Activated T-cell treated with anti-CD3 and anti-CD28 coated beads, Interleukin-2, amount 50 U/mL, for 24 hours (primary cell): ENCODE measurements at regions not wholly inside any gene's neighbourhood (a gene's known extent, or its start where the extent isn't known, plus 50 kb on each side); places are given as distances from the start of the nearest gene placed in this dataset.
A peak's percentile ranks its signal among the peaks of the same experiment; 100 is the strongest.

Source experiments
- DNase-seq: peaks from one replicate; pipeline ENCODE4 v3.0.0-alpha.2; 2020
- H3K27ac Mint-ChIP-seq: 2 replicates; pipeline ENCODE4 v1.8.0; 2020; ENCODE audit warnings: mild to moderate bottlenecking, mixed read lengths
- H3K27me3 Mint-ChIP-seq: 2 replicates; pipeline ENCODE4 v1.8.0; 2020; ENCODE audit warnings: mixed read lengths
- H3K36me3 Mint-ChIP-seq: 2 replicates; pipeline ENCODE4 v1.8.0; 2020; ENCODE audit warnings: low read depth, mixed read lengths
- H3K4me1 Mint-ChIP-seq: 2 replicates; pipeline ENCODE4 v1.8.0; 2020; ENCODE audit warnings: low read depth, mixed read lengths
- H3K4me3 Mint-ChIP-seq: 2 replicates; pipeline ENCODE4 v1.8.0; 2020; ENCODE audit warnings: mild to moderate bottlenecking, moderate library complexity, mixed read lengths
- H3K9me3 Mint-ChIP-seq: 2 replicates; pipeline ENCODE4 v1.8.0; 2020; ENCODE audit warnings: mixed read lengths

DNA sequence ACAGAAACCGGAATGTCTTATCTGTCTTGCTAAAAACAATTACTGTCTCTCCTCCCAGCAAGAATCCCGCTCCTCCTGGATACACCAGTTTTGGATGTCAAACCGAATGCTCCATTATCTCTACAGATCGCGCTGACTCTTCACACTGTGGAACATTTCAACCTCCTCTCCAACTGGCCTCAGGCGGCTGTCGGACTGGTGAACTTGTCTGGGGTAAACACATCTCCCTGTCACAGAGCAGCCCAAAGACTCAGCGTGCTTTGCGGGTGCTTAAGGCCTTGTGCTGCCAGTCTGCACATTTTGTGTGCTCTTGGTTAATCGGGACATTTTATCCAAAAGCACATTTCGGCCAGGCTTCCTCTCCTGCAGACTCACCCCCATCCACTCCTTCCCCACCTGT lies 173.1 kb downstream of the ICOS start:
- DNase-seq: no peak
- Mint-ChIP-seq H3K9me3 (no peaks in the 10 kb centered on the region), H3K36me3 (no peaks in the 10 kb centered on the region), H3K27me3 (no peaks in the 10 kb centered on the region), H3K27ac (peak overlapping the region; percentile 95), H3K4me3 (peak overlapping the region; percentile 61), H3K4me1 (peaks cover 81% of the 10 kb centered on the region)

DNA sequence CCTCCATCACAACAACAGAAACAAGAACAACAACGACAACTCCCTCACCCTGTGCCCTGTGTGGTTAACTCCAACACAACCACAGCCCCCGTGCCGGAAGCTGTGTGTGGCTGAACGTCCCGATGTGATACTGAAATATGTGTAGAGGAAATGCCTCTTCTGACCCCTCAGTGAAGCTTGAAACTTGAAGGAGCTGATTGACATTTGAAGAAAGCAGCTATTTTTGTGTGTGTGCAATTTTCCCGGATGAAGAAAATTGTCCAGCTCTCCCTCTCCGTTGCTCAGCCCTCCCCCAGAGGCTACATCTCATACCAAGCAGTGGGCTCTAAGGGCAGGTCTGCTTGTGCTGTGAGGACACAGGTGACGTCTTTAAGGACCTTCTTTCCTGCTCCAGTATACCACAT lies 173.8 kb downstream of the ICOS start:
- DNase-seq: peak; percentile 69
- H3K36me3 Mint-ChIP-seq: no peaks in the 10 kb centered on the region
- H3K27ac Mint-ChIP-seq: peak overlapping the region; percentile 95
- H3K4me1 Mint-ChIP-seq: peaks cover 78% of the 10 kb centered on the region
- H3K27me3 Mint-ChIP-seq: no peaks in the 10 kb centered on the region
- peak overlapping the region; percentile 61 for H3K4me3 Mint-ChIP-seq
- H3K9me3 Mint-ChIP-seq: no peaks in the 10 kb centered on the region

DNA sequence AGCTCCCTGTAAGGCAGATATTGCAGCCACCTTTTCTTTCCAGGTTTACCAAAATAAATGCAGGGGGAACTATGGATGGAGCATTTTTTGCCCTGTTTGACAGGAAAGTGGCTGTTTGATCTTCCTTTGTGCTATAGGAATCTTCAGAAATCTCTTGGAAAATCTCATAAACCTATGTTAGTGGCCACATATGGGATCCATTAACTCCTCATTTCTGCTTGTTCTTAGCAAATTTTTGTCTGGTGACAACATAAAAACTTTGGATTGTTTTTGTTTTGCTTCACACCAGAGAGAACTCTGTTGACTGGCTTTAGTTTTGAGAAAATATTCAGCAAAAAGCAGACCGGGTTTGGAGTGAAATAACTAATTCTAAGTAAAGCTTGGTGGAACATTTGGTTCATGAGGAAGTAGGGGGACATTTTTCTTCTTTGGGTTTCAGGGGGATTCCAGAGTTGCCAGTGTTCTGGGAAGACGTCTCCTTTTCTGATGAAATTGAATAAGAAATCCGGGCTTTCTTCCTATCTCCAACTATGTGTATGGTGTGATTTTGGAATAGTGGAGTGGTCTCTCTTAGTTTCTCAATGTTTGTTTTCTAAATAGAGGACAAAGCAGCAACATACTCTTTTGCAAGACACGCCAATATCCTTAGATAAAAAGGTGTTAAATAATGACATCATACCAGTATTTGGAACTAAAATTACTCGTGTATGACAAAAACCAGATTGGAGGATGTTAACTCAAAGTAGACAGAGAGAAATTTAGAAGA lies 174.4 kb downstream of the ICOS start:
- no peak for DNase-seq
- peak overlapping the region; percentile 95 for H3K27ac Mint-ChIP-seq
- no peaks in the 10 kb centered on the region for H3K36me3 Mint-ChIP-seq
- no peaks in the 10 kb centered on the region for H3K27me3 Mint-ChIP-seq
- no peaks in the 10 kb centered on the region for H3K9me3 Mint-ChIP-seq
- peaks cover 72% of the 10 kb centered on the region for H3K4me1 Mint-ChIP-seq
- peak overlapping the region; percentile 61 for H3K4me3 Mint-ChIP-seq

DNA sequence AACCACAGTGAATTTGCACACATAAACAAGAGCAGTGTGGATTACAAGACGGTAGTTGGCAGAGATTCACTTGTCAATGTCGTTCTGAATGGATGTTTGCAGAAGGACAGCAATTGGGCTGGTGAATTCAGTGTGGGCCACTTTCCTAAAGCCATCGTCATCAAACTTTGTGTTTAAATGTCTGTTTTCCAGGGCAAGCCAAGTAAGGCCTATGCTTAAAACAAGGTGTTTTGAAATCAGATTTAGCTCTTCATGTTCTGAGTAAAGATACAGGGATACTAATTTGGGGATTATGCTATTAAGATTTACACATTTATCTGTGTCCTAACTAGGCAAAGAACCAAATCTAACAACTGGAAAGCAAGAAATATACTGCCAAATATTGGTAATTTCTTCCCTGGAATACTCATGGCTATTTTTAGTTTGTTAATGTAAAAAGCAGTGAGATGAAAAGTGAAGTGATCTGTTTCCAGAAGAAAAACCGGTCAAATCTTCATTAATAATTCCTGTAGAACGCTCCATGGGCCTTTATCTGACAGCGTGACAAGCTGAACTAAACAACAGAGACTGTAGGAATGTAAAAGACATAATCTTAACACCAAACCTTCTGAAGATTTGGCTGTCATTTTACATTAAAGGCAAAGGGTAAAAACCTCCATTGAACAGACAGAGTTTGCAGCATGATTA lies 175.7 kb downstream of the ICOS start:
- H3K27me3 Mint-ChIP-seq: no peaks in the 10 kb centered on the region
- no peaks in the 10 kb centered on the region for H3K9me3 Mint-ChIP-seq

DNA sequence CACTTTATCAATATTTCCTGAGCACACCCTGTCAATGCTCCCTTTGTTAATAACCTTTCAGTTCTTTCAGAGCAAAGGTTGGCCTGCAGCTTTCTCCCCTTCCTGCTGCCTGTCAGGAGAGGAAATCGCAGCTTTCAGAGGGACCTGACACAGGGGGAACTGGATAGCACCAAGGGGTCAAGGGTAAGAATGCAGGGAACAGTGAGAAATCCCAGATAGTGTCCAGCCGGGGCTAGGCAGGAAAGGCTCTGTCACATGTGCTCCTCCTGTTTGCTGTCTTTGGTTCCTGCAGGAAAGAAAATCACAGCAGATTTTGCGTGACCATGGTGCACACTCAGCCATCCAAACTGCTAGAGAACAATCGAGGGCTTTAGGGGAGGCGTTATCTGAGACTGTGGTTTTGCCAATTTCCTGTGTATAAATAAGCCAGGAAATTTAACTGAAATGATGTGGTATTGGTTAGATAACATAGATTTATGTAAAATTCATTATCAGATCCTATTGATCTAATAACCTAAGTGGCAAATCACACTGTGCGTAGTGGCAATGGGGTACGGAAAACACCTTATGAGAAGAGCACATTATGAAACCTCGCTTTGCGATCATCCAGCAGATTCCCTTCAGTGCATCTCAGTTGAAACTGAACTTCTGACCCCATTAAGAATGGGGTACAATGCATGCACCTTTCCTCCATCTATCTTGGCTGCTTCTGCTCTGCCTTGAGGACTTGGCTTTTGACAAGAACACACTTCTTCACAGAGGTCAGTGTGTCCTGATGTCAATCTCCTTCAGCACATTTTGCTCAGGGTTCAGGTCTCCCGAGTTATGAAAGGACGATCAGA lies 178.0 kb downstream of the ICOS start:
- Mint-ChIP-seq H3K4me1 (peaks cover 50% of the 10 kb centered on the region), H3K36me3 (no peaks in the 10 kb centered on the region), H3K4me3 (no peak overlapping the region), H3K9me3 (no peaks in the 10 kb centered on the region), H3K27ac (no peak overlapping the region), H3K27me3 (no peaks in the 10 kb centered on the region)
- no peak for DNase-seq

More for the DNA sequence above, 175.7 kb downstream of the ICOS start:
- no peaks in the 10 kb centered on the region for H3K36me3 Mint-ChIP-seq
- H3K4me3 Mint-ChIP-seq: no peak overlapping the region
- H3K4me1 Mint-ChIP-seq: peaks cover 66% of the 10 kb centered on the region
- no peak overlapping the region for H3K27ac Mint-ChIP-seq
- no peak for DNase-seq

DNA sequence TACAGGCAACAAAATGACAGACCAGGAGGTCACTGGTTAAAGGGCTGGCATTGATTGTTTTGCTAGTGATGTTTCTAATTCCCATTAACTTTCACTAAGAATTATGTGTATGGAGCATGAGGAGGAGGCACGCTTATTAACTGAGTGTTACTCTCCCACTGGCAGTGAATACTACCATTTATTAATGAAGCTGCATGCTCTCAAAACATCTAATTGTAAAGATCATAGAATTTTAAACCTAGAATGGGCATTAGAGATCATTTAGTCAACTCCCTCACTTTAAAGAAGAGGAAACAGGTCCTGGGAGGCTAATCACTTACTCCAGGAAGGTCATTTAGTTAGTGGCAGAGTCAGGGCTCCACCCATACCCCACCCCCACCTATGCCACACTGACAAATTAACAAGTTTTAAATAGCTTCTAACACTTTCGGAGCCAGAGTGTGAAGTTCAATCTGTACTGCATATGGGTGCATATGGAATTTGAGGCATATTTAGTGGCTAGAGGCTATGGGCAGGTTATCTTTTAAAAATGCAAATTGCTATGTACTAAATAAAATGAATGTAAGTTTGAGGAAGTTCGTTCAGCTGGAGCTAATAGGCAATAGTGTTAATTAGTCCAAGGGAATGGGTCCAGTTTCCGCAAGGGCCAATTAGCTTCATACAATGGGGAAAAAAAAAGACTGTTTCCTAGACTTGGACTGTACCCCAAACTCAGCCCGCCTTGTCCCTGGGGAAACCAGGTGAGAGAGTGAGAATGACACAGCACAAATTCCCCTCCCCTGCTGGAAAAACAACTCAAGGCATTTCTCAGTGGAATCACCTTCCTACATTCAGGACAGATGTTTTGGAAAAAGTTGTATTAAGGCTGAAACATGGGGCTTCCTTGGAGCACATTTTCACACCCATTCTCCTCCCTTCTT lies 178.8 kb downstream of the ICOS start:
- Mint-ChIP-seq H3K4me3 (no peak overlapping the region), H3K9me3 (no peaks in the 10 kb centered on the region), H3K27me3 (no peaks in the 10 kb centered on the region), H3K4me1 (peaks cover 44% of the 10 kb centered on the region), H3K27ac (no peak overlapping the region), H3K36me3 (no peaks in the 10 kb centered on the region)
- no peak for DNase-seq

DNA sequence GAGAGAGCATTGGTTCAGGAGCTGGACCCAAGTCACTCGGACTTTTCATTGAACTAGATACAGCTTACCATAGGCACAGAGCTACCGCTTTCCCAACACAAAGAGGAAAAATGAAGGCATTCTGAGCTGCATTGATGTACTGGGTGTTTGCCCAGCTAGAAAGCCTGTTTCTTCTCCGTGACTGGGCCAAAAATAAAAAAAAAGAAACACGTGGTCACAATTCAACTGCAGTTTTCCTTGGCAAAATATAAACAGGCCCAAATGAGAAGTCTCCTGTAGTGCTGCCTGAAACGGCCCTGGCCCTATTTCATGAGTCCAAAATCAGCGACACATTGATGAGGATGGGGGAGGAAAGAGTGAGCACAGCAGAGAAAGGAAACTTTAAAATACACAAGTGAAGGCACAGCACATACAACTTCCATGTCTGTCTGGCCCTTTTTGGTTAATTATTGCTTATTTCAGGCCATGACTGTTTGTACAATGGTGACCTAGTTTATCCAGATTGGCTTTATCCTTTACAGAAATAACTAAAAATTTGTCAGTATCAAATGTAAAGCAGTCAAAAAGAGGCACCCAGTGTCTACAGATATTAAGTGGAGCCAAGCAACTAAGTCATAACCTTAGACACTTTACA lies 179.7 kb downstream of the ICOS start:
- Mint-ChIP-seq H3K27ac (no peak overlapping the region), H3K9me3 (no peaks in the 10 kb centered on the region), H3K27me3 (peaks cover 3% of the 10 kb centered on the region), H3K4me3 (no peak overlapping the region), H3K4me1 (peaks cover 37% of the 10 kb centered on the region), H3K36me3 (no peaks in the 10 kb centered on the region)
- DNase-seq: no peak

DNA sequence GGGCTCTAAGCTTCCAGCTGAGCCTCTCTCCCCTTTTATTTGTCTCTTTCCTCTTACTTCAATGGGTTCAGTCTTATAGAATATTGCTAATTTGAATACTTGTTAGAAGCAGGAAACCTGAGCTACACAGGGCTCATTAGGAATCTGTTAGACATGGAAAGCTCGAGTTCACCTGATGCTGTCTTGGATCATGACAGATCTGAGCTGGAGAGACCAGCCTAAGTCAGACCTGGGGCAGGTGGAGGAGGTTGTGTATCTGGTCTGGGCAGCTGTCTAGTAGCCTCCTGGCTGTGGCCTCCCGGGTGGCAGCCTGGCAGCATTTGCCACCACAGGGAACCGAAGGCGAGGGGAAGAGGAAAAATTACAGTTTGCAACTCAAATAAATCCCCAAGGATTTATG lies 185.9 kb downstream of the ICOS start:
- H3K4me1 Mint-ChIP-seq: peaks cover 11% of the 10 kb centered on the region
- no peak overlapping the region for H3K4me3 Mint-ChIP-seq
- peaks cover 9% of the 10 kb centered on the region for H3K27me3 Mint-ChIP-seq
- no peak overlapping the region for H3K27ac Mint-ChIP-seq
- no peaks in the 10 kb centered on the region for H3K36me3 Mint-ChIP-seq
- DNase-seq: no peak
- H3K9me3 Mint-ChIP-seq: no peaks in the 10 kb centered on the region

DNA sequence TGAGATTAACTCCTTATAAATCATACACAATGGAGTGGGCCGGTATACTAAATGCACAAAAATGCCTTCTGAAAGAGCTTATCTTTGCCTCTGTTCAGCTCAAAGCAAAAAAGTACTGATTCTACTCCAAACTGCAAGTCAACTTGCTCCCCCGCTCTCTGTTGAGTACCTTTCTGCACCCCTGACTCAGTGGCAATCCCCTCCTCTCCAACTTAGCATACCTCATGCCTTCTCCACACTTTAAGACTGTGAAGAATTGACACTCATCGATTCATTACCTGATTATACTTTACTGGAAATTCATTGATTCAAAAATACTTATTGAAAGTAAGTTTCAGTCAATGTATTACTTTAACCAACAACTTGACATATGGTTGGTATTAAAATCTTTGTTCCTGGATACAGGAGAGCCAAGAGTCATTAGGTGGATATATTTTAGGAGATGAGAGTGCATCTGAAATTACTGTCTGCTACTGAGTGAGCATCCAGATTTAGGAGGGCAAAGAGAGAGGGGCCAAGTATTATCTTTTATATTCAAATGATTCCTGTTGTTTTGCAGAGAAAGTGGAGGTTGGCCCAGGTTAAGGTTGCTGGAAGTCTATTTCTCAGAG lies 187.7 kb downstream of the ICOS start:
- Mint-ChIP-seq H3K4me1 (peaks cover 11% of the 10 kb centered on the region), H3K27ac (no peak overlapping the region), H3K36me3 (no peaks in the 10 kb centered on the region), H3K27me3 (peaks cover 9% of the 10 kb centered on the region), H3K9me3 (no peaks in the 10 kb centered on the region), H3K4me3 (no peak overlapping the region)
- no peak for DNase-seq

DNA sequence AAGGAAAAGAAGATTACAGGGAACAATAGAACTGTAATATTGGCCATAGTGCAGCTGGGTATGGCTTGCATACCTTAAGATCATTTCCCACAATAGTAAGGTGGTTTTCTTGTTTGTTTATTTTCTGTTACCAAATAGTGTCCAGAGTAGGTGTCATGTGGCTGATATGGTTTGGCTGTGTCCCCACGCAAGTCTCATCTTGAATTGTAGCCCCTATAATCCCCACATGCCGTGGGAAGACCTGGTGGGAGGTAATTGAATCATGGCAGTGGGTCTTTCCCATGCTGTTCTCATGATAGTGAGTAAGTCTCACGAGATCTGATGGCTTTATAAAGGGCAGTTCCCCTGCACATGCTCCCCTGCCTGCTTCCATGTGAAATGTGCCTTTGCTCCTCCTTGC lies 190.1 kb downstream of the ICOS start:
- peaks cover 3% of the 10 kb centered on the region for H3K27me3 Mint-ChIP-seq
- peaks cover 6% of the 10 kb centered on the region for H3K4me1 Mint-ChIP-seq
- H3K36me3 Mint-ChIP-seq: no peaks in the 10 kb centered on the region
- no peaks in the 10 kb centered on the region for H3K9me3 Mint-ChIP-seq
- no peak overlapping the region for H3K27ac Mint-ChIP-seq
- no peak overlapping the region for H3K4me3 Mint-ChIP-seq
- no peak for DNase-seq

DNA sequence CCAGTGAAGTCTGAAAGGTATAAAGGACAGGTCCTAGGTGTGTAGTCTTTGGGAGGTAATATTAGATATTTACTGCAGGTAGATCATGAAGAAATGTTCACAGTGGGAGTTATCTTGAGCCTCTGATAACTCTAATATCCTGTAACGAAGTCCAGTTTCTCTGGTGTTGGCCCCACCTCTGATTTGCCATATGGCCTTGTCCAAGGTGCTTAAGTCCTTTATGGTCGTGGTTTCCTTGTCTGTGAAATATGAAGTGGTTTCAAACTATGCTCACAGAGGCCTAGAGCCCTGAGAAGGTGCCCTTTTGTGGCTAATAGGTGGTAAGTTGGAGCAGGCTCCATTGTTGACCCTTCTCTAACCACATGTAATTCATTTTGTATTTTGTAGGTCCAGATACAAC lies 190.7 kb downstream of the ICOS start:
- Mint-ChIP-seq H3K36me3 (no peaks in the 10 kb centered on the region), H3K27me3 (peaks cover 3% of the 10 kb centered on the region), H3K27ac (no peak overlapping the region), H3K9me3 (no peaks in the 10 kb centered on the region), H3K4me1 (peaks cover 6% of the 10 kb centered on the region), H3K4me3 (no peak overlapping the region)
- DNase-seq: no peak

DNA sequence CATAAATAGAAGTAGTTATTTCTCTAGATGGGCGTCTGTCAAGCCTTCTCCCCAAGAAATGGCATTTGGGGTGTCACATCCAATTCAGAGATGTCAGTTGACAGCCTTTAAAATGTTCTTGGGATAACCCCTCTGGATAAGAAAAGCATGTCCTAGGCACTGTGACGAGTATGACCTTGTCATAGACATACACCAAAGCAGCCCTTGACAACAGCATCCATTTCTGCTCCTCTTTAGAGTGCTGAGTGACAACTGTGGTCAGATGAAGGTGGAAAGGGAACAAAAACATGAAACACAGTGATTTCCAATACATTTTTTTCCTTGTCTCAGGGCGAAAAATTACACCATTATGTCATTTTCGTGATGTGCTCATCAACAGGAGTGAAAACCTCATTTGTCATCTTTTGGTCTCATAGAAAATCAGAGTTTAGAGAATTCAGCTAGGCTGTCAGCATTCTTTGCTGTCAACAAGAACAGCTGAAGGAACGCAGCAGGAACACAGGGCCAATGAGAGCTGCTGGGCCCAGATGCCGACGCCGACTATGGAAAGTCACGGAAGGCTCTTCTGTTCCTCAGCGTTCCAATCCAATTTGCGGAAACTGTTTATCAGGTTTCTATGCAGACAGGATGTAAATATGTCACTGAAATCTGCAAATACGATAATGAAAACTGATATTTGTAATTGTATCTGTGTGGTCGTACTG lies 193.2 kb downstream of the ICOS start:
- H3K27me3 Mint-ChIP-seq: no peaks in the 10 kb centered on the region
- no peaks in the 10 kb centered on the region for H3K36me3 Mint-ChIP-seq
- no peak for DNase-seq
- no peak overlapping the region for H3K4me3 Mint-ChIP-seq
- no peak overlapping the region for H3K27ac Mint-ChIP-seq
- no peaks in the 10 kb centered on the region for H3K9me3 Mint-ChIP-seq
- H3K4me1 Mint-ChIP-seq: peaks cover 2% of the 10 kb centered on the region

DNA sequence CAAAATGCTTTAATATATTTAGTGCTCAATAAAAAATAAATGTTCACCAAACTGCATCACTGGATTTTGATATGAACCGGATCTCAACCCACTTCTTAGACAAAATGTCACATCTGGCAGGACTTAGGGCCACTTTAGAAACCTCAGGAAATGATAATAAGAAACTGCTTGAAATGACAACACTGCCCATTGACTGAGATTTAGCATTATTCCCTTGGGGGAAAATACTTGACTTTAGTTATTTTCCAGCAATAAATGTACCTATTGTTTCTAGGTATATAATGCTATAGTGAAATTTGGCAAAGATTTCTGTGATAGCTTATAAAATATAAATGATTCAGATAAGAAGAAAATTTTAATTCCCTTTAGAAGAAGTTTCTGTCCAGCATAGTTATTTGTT lies 195.1 kb downstream of the ICOS start:
- Mint-ChIP-seq H3K4me3 (no peak overlapping the region), H3K27me3 (no peaks in the 10 kb centered on the region), H3K36me3 (no peaks in the 10 kb centered on the region), H3K4me1 (peaks cover 2% of the 10 kb centered on the region), H3K9me3 (no peaks in the 10 kb centered on the region), H3K27ac (no peak overlapping the region)
- DNase-seq: no peak
